GM12878 (cell line): ENCODE measurements at regions not wholly inside any gene's neighbourhood (a gene's known extent, or its start where the extent isn't known, plus 50 kb on each side); places are given as distances from the start of the nearest gene placed in this dataset.

Experiments used
- ATAC-seq: fragments of 200-7000 bp; cut with Tn5 transposase; 3 replicates; pipeline ENCODE4 v1.9.1; 2020; ENCODE audit warnings: mild to moderate bottlenecking, moderate library complexity
- BruUV-seq: library from RNA; stranded (reverse); fragments of 400-500 nt; replicated peaks from 2 replicates; lab custom pipeline; 2021; lab: Mats Ljungman, UMichigan
- CTCF ChIA-PET: fragments of 300-600 bp; sonication (Branson Sonifier 250); formaldehyde crosslinking; extraction: SDS; loops from one replicate; lab custom pipeline; 2021; ENCODE audit warnings: inconsistent platforms; lab: Yijun Ruan, JAX
- POLR2A ChIA-PET: fragments of 350-600 bp; formaldehyde crosslinking; extraction: SDS; loops from one replicate; lab custom pipeline; 2021; ENCODE audit warnings: inconsistent platforms; lab: Charles Lee
- RAD21 ChIA-PET: fragments of 300-600 bp; sonication (Branson Sonifier 250); formaldehyde crosslinking; loops from one replicate; lab custom pipeline; 2023; ENCODE audit warnings: antibody characterized with exemption; ENCODE audit not compliant: unreplicated experiment; lab: Charles Lee
- SMC1A ChIA-PET: fragments of 300-600 bp; sonication (Branson Sonifier 250); formaldehyde crosslinking; loops from one replicate; lab custom pipeline; 2023; ENCODE audit not compliant: unreplicated experiment, uncharacterized antibody; lab: Charles Lee
- DNase-seq: peaks from one replicate; pipeline ENCODE4 v3.0.0-alpha.2; 2011; ENCODE audit warnings: low read depth, low spot score
- FAIRE-seq: peaks from 3 replicates; lab custom pipeline; 2011; peaks lifted over from hg19 to GRCh38; lab: Jason Lieb, UNC
- H2AFZ ChIP-seq: 2 replicates; pipeline ENCODE4 v1.6.0; 2011; ENCODE audit warnings: low read depth, low read length, control low read depth; ENCODE audit not compliant: control insufficient read depth
- H3K27ac ChIP-seq: 2 replicates; pipeline ENCODE4 v1.5.1; 2011; ENCODE audit warnings: control low read depth; ENCODE audit not compliant: control insufficient read depth, insufficient read depth
- H3K27me3 ChIP-seq, 2 experiments: replicated peaks in 1 of 2; 2 replicates each; pipeline versions ENCODE4 v1.6.0 to v1.6.1; 2011; ENCODE audit warnings: low read length in 1 of 2; ENCODE audit not compliant: control insufficient read depth in 2 of 2, insufficient read depth in 2 of 2
- H3K36me3 ChIP-seq, 2 experiments: 2 replicates each; pipeline ENCODE4 v1.5.1; 2011; ENCODE audit warnings: low read length in 1 of 2; ENCODE audit not compliant: control insufficient read depth in 2 of 2, insufficient read depth in 2 of 2
- H3K4me1 ChIP-seq: 2 replicates; pipeline ENCODE4 v1.6.1; 2011; ENCODE audit warnings: mild to moderate bottlenecking, low read length, moderate library complexity, mixed read lengths; ENCODE audit not compliant: control insufficient read depth, insufficient read depth
- H3K4me2 ChIP-seq: 2 replicates; pipeline ENCODE4 v1.6.0; 2011; ENCODE audit warnings: control low read depth; ENCODE audit not compliant: control insufficient read depth, insufficient read depth
- H3K4me3 ChIP-seq: fragments of 200-600 bp; sonication (generic); 2 replicates; pipeline ENCODE4 v1.5.1; 2016
- H3K79me2 ChIP-seq: 2 replicates; pipeline ENCODE4 v1.6.0; 2011; ENCODE audit warnings: low read length; ENCODE audit not compliant: control insufficient read depth, insufficient read depth
- H3K9ac ChIP-seq: 2 replicates; pipeline ENCODE4 v1.8.0; 2011; ENCODE audit warnings: low read length, control low read depth, mixed read lengths; ENCODE audit not compliant: control insufficient read depth, insufficient read depth
- H3K9me3 ChIP-seq: replicated peaks from 3 replicates; pipeline ENCODE4 v1.5.1; 2011; ENCODE audit warnings: mild to moderate bottlenecking, low read length; ENCODE audit not compliant: control insufficient read depth, insufficient read depth
- H4K20me1 ChIP-seq: 2 replicates; pipeline ENCODE4 v1.6.0; 2011; ENCODE audit not compliant: control insufficient read depth, insufficient read depth
- E2F8 ChIP-seq: fragments of 450-650 bp; IDR thresholded peaks from 2 replicates; pipeline ENCODE4 v1.6.1; 2018; ENCODE audit warnings: mild to moderate bottlenecking, low read depth, moderate library complexity; ENCODE audit not compliant: partially characterized antibody
- EED ChIP-seq: sonication (generic); IDR thresholded peaks from 2 replicates; pipeline ENCODE4 v1.6.1; 2016; ENCODE audit warnings: antibody characterized with exemption, low read depth
- FOXK2 ChIP-seq: fragments of 450-650 bp; IDR thresholded peaks from 2 replicates; pipeline ENCODE4 v1.6.1; 2017; ENCODE audit warnings: mild to moderate bottlenecking, moderate library complexity
- IKZF2 ChIP-seq, 2 experiments: fragments of 450-650 bp; IDR thresholded peaks; 2 replicates each; pipeline ENCODE4 v1.6.1; 2017; ENCODE audit warnings: mild to moderate bottlenecking in 2 of 2, moderate library complexity in 2 of 2
- IRF3 ChIP-seq: fragments of 450-650 bp; IDR thresholded peaks from 2 replicates; pipeline ENCODE4 v1.6.1; 2014; ENCODE audit warnings: mild to moderate bottlenecking
- MLLT1 ChIP-seq: fragments of 450-650 bp; IDR thresholded peaks from 2 replicates; pipeline ENCODE4 v1.6.1; 2016; ENCODE audit warnings: mild to moderate bottlenecking
- RELA ChIP-seq: fragments of 450-650 bp; IDR thresholded peaks from 2 replicates; pipeline ENCODE4 v1.8.0; 2014; ENCODE audit warnings: borderline replicate concordance; ENCODE audit not compliant: partially characterized antibody
- SKIL ChIP-seq: fragments of 450-650 bp; IDR thresholded peaks from 2 replicates; pipeline ENCODE4 v1.6.1; 2017; ENCODE audit warnings: mild to moderate bottlenecking, low read depth, inconsistent platforms; ENCODE audit not compliant: poor library complexity, severe bottlenecking
- TARDBP ChIP-seq: IDR thresholded peaks from 2 replicates; pipeline ENCODE4 v1.6.1; 2016; ENCODE audit warnings: borderline replicate concordance
- ZNF207 ChIP-seq: fragments of 450-650 bp; IDR thresholded peaks from 2 replicates; pipeline ENCODE4 v1.6.1; 2014; ENCODE audit warnings: antibody characterized with exemption, mild to moderate bottlenecking, borderline replicate concordance
- ZNF687 ChIP-seq: fragments of 450-650 bp; IDR thresholded peaks from 2 replicates; pipeline ENCODE4 v1.6.1; 2017; ENCODE audit warnings: mild to moderate bottlenecking, moderate library complexity
- ZZZ3 ChIP-seq: IDR thresholded peaks from 2 replicates; pipeline ENCODE4 v1.6.1; 2011; ENCODE audit warnings: low read depth; ENCODE audit not compliant: control insufficient read depth, insufficient read length
- whole genome bisulfite sequencing: methylation state at CpG from one replicate; pipeline ENCODE4 v1.1.6; 2016; ENCODE audit warnings: low lambda C conversion rate; ENCODE audit not compliant: insufficient replicate concordance, insufficient coverage; ENCODE audit errors: missing lambda C conversion rate; 5-methylcytosine and 5-hydroxymethylcytosine counted together
- in situ Hi-C: fragments of 300-500 bp; cut with MboI; formaldehyde crosslinking; loops from 9 replicates; pipeline ENCODE4 v1.14.3; 2018; ENCODE audit warnings: mixed read lengths
- intact Hi-C: fragments of 100-400 bp; cut with micrococcal nuclease; formaldehyde crosslinking; loops from one replicate; pipeline ENCODE4 v1.14.2; 2022; ENCODE audit not compliant: unreplicated experiment

- in situ Hi-C loops (no loop called here), intact Hi-C loops (no loop called here)
- Histone ChIP-seq H3K9me3 (no peaks in the 10 kb centered on the region), H3K36me3 (no peaks in the 10 kb centered on the region), H3K79me2 (no peaks in the 10 kb centered on the region), H3K27ac (no peak overlapping the region), H3K9ac (no peak overlapping the region), H3K4me1 (no peaks in the 10 kb centered on the region), H3K27me3 (no peaks in the 10 kb centered on the region), H4K20me1 (no peaks in the 10 kb centered on the region), H3K4me3 (no peak overlapping the region), H3K4me2 (no peak overlapping the region), H2AFZ (no peak overlapping the region)
- no peak for DNase-seq
- ATAC-seq, result no peak
- ChIA-PET RAD21 (no interaction called here), SMC1A (no interaction called here), CTCF (no interaction called here), POLR2A (no interaction called here)
- 24% methylated on average over 6 of the region's 6 CpGs for WGBS
- BruUV-seq, result no TSS peak
- TF ChIP-seq E2F8 (no peak), SKIL (no peak), FOXK2 (no peak), MLLT1 (no peak), ZNF687 (no peak), ZZZ3 (no peak), EED (no peak), RELA (no peak), IKZF2 (IDR thresholded peaks at IDR 0.05) (no peak), IRF3 (no peak), ZNF207 (no peak), TARDBP (no peak)
- no peak for FAIRE-seq
Measured at GRCh38 chrX:138865093-138865649, 153.7 kb upstream of the FGF13 start.
